NT2/D1 (cell line): ENCODE measurements at regions not wholly inside any gene's neighbourhood (a gene's known extent, or its start where the extent isn't known, plus 50 kb on each side); places are given as distances from the start of the nearest gene placed in this dataset.

Source experiments
- SUZ12 ChIP-seq: IDR thresholded peaks from 2 replicates; pipeline ENCODE4 v1.6.1; 2011; ENCODE audit not compliant: insufficient read length, insufficient read depth; ENCODE audit errors: extremely low read depth
- YY1 ChIP-seq: IDR thresholded peaks from 2 replicates; pipeline ENCODE4 v1.6.1; 2011; ENCODE audit not compliant: insufficient read length, insufficient read depth
- ZNF274 ChIP-seq: IDR thresholded peaks from 2 replicates; pipeline ENCODE4 v1.6.1; 2011; ENCODE audit warnings: mild to moderate bottlenecking, low read depth, low read length

- TF ChIP-seq YY1, result no peak
- no peak for TF ChIP-seq ZNF274
- TF ChIP-seq SUZ12, result no peak
Observed at GRCh38 chr14:81868172-81868571, 334.5 kb upstream of the SEL1L start.
